Uterus (tissue), 3 donors: ENCODE measurements at regions not wholly inside any gene's neighbourhood (a gene's known extent, or its start where the extent isn't known, plus 50 kb on each side); places are given as distances from the start of the nearest gene placed in this dataset.

Source experiments
- DNase-seq, 2 donors: peaks; one replicate each; pipeline ENCODE4 v3.0.0-alpha.2; 2019 to 2020
- H3K27ac ChIP-seq, 2 donors: fragments of 200-600 bp; sonication (generic); 1 replicate in 1 of 2; 2 replicates in 1 of 2; pipeline ENCODE4 v1.5.1; 2016 to 2018
- H3K27me3 ChIP-seq, 2 donors: fragments of 200-600 bp; sonication (generic); one replicate each; pipeline ENCODE4 v1.5.1; 2018 to 2019; ENCODE audit warnings: control low read depth in 1 of 2
- H3K36me3 ChIP-seq, 2 donors: fragments of 200-600 bp; sonication (generic); one replicate each; pipeline ENCODE4 v1.5.1; 2019; ENCODE audit warnings: control low read depth in 1 of 2
- H3K4me1 ChIP-seq, 2 donors: fragments of 200-600 bp; sonication (generic); one replicate each; pipeline ENCODE4 v1.5.1; 2018 to 2019; ENCODE audit warnings: control low read depth in 1 of 2
- H3K4me3 ChIP-seq, 2 donors: fragments of 200-600 bp; sonication (generic); 1 replicate in 1 of 2; 2 replicates in 1 of 2; pipeline ENCODE4 v1.5.1; 2018 to 2019; ENCODE audit warnings: mild to moderate bottlenecking in 1 of 2
- H3K9me3 ChIP-seq, 2 donors: fragments of 200-600 bp; sonication (generic); one replicate each; pipeline ENCODE4 v1.5.1; 2019; ENCODE audit warnings: control low read depth in 1 of 2
- CTCF ChIP-seq, 4 experiments: fragments of 200-600 bp in 2 of 4; fragments of 450-650 bp in 2 of 4; sonication (generic) in 2 of 4; IDR thresholded peaks; one replicate each; pipeline ENCODE4 v1.5.1; 2016 to 2019; ENCODE audit warnings: antibody characterized with exemption in 4 of 4, mild to moderate bottlenecking in 2 of 4, moderate library complexity in 1 of 4
- POLR2A ChIP-seq, 2 donors: fragments of 450-650 bp; IDR thresholded peaks; one replicate each; pipeline ENCODE4 v1.6.1; 2016; ENCODE audit warnings: antibody characterized with exemption in 2 of 2, mild to moderate bottlenecking in 1 of 2, moderate library complexity in 1 of 2
- intact Hi-C: fragments of 100-400 bp; cut with DNase I; formaldehyde crosslinking; loops from one replicate; pipeline ENCODE4 v1.15.1; 2023; ENCODE audit warnings: low total_unique reads
- donor health status: DM: yes; HTN: yes; CAD: no.

GRCh38 chrX:10854594-10854993 lies 234.2 kb upstream of the MID1 start:
- TF ChIP-seq POLR2A (IDR thresholded peaks at IDR 0.05) (no peak), CTCF (IDR thresholded peaks at IDR 0.05) (no peak)
- Histone ChIP-seq H3K9me3 (no peaks in the 10 kb centered on the region), H3K4me3 (no peak overlapping the region), H3K27ac (no peak overlapping the region), H3K27me3 (no peaks in the 10 kb centered on the region), H3K4me1 (no peaks in the 10 kb centered on the region), H3K36me3 (no peaks in the 10 kb centered on the region)
- no peak for DNase-seq
- intact Hi-C loops = no loop called here

GRCh38 chrX:10855845-10856244 lies 235.5 kb upstream of the MID1 start:
- DNase-seq = no peak
- no peaks in the 10 kb centered on the region for H3K27me3 ChIP-seq
- no peaks in the 10 kb centered on the region for H3K4me1 ChIP-seq
- intact Hi-C loops = no loop called here
- no peaks in the 10 kb centered on the region for H3K9me3 ChIP-seq
- no peak for TF ChIP-seq CTCF (IDR thresholded peaks at IDR 0.05)
- TF ChIP-seq POLR2A (IDR thresholded peaks at IDR 0.05) = no peak
- H3K36me3 ChIP-seq = no peaks in the 10 kb centered on the region
- no peak overlapping the region for H3K4me3 ChIP-seq
- H3K27ac ChIP-seq = no peak overlapping the region

GRCh38 chrX:10856797-10857196 lies 236.4 kb upstream of the MID1 start:
- Histone ChIP-seq H3K36me3 (no peaks in the 10 kb centered on the region), H3K27ac (no peak overlapping the region), H3K27me3 (no peaks in the 10 kb centered on the region), H3K4me3 (no peak overlapping the region), H3K9me3 (no peaks in the 10 kb centered on the region), H3K4me1 (no peaks in the 10 kb centered on the region)
- no peak for DNase-seq
- intact Hi-C loops = no loop called here
- TF ChIP-seq CTCF (IDR thresholded peaks at IDR 0.05) (no peak), POLR2A (IDR thresholded peaks at IDR 0.05) (no peak)

GRCh38 chrX:10859353-10859752 lies 239.0 kb upstream of the MID1 start:
- Histone ChIP-seq H3K4me3 (no peak overlapping the region), H3K36me3 (no peaks in the 10 kb centered on the region), H3K9me3 (no peaks in the 10 kb centered on the region), H3K27me3 (no peaks in the 10 kb centered on the region), H3K27ac (no peak overlapping the region), H3K4me1 (no peaks in the 10 kb centered on the region)
- intact Hi-C loops = no loop called here
- DNase-seq = no peak
- TF ChIP-seq POLR2A (IDR thresholded peaks at IDR 0.05) (no peak), CTCF (IDR thresholded peaks at IDR 0.05) (no peak)

- no peak for TF ChIP-seq CTCF (IDR thresholded peaks at IDR 0.05)
- no peak for TF ChIP-seq POLR2A (IDR thresholded peaks at IDR 0.05)
- H3K36me3 ChIP-seq = no peaks in the 10 kb centered on the region
- no peak overlapping the region for H3K27ac ChIP-seq
- H3K27me3 ChIP-seq = no peaks in the 10 kb centered on the region
- intact Hi-C loops = no loop called here
- no peaks in the 10 kb centered on the region for H3K9me3 ChIP-seq
- DNase-seq = no peak
- no peak overlapping the region for H3K4me3 ChIP-seq
- no peaks in the 10 kb centered on the region for H3K4me1 ChIP-seq
Measured at GRCh38 chrX:10875995-10876394, 235.1 kb upstream of the HCCS start.
